Right lobe of liver (tissue), 4 donors: ENCODE measurements at regions not wholly inside any gene's neighbourhood (a gene's known extent, or its start where the extent isn't known, plus 50 kb on each side); places are given as distances from the start of the nearest gene placed in this dataset.

Experiments used
- CTCF ChIP-seq, 4 donors: fragments of 200-600 bp in 3 of 4; fragments of 450-650 bp in 1 of 4; IDR thresholded peaks; one replicate each; pipeline versions ENCODE4 v1.5.1 to v1.8.0; 2016 to 2022; ENCODE audit warnings: antibody characterized with exemption in 4 of 4, mild to moderate bottlenecking in 2 of 4
- POLR2A ChIP-seq: fragments of 450-650 bp; IDR thresholded peaks from one replicate; pipeline ENCODE4 v1.6.1; 2017; ENCODE audit warnings: antibody characterized with exemption, mild to moderate bottlenecking
- donor health status: DM: no; HTN: no; CAD: no.
- donor health status: DM: no; HTN: no; CAD: no.
- donor health status: DM: no; HTN: yes; CAD: no.

GRCh38 chr9:87402537-87402936 lies 95.1 kb upstream of the DAPK1 start:
- TF ChIP-seq CTCF (IDR thresholded peaks at IDR 0.05) (no peak), POLR2A (no peak)
